ENCODE measurements at regions not wholly inside any gene's neighbourhood (a gene's known extent, or its start where the extent isn't known, plus 50 kb on each side); places are given as distances from the start of the nearest gene placed in this dataset.

- Histone ChIP-seq H3K9me2 (ENCODE audit: insufficient read depth) (no peaks in the 10 kb centered on the region), H3K4me1 (ENCODE audit: insufficient read depth) (0 out of 2 replicates have a peak, but pooled peaks cover under 1% of the 10 kb centered on the region), H4K20me1 (replicated peaks; ENCODE audit: insufficient read depth) (no peaks in the 10 kb centered on the region), H3K4me2 (no peak overlapping the region), H3F3A (replicated peaks; ENCODE audit: low read depth) (no peaks in the 10 kb centered on the region), H3K4me3 (no peak overlapping the region), H3K27me3 (ENCODE audit: insufficient read depth) (no peaks in the 10 kb centered on the region), H3K27ac (ENCODE audit: low read depth) (no peak overlapping the region), H3K79me2 (replicated peaks; ENCODE audit: insufficient read depth) (no peaks in the 10 kb centered on the region), H2AFZ (no peak overlapping the region), H3K36me3 (ENCODE audit: insufficient read depth) (no peaks in the 10 kb centered on the region)
- no peak for ATAC-seq
- Mint-ChIP-seq H3K36me3 (ENCODE audit: low read depth) (no peaks in the 10 kb centered on the region), H3K9me3 (no peaks in the 10 kb centered on the region), H3K4me1 (peaks cover 4% of the 10 kb centered on the region; the same call in 2 of the 3 replicates), H3K4me3 (no peak overlapping the region), H3K27me3 (ENCODE audit: insufficient read depth, low read depth, poor library complexity) (no peaks in the 10 kb centered on the region), H3K27ac (no peak overlapping the region)
- no peak for DNase-seq (ENCODE audit: low spot score)
- TF ChIP-seq JUNB (IDR thresholded peaks at IDR 0.05; ENCODE audit: unreplicated experiment) (no peak), NANOG (IDR thresholded peaks at IDR 0.05; ENCODE audit: borderline replicate concordance) (no peak), EZH2phosphoT487 (IDR thresholded peaks at IDR 0.05; ENCODE audit: unreplicated experiment) (no peak), CREB1 (CRISPR knock-in tag; IDR thresholded peaks at IDR 0.05; ENCODE audit: low read depth) (no peak), ZNF114 (CRISPR knock-in tag; IDR thresholded peaks at IDR 0.05) (no peak), POLR2AphosphoS5 (IDR thresholded peaks at IDR 0.05; ENCODE audit: low read depth) (no peak), EZH2 (IDR thresholded peaks at IDR 0.05; ENCODE audit: low read depth, unreplicated experiment) (no peak), ETS1 (IDR thresholded peaks at IDR 0.05) (no peak), ZNF331 (CRISPR knock-in tag; IDR thresholded peaks at IDR 0.05; ENCODE audit: low read depth) (no peak), REST (IDR thresholded peaks at IDR 0.05; ENCODE audit: unreplicated experiment) (no peak), STAT1 (IDR thresholded peaks at IDR 0.05; ENCODE audit: unreplicated experiment) (no peak), ZNF462 (CRISPR knock-in tag; IDR thresholded peaks at IDR 0.05) (no peak)
- TF ChIP-seq, protein P1, sequence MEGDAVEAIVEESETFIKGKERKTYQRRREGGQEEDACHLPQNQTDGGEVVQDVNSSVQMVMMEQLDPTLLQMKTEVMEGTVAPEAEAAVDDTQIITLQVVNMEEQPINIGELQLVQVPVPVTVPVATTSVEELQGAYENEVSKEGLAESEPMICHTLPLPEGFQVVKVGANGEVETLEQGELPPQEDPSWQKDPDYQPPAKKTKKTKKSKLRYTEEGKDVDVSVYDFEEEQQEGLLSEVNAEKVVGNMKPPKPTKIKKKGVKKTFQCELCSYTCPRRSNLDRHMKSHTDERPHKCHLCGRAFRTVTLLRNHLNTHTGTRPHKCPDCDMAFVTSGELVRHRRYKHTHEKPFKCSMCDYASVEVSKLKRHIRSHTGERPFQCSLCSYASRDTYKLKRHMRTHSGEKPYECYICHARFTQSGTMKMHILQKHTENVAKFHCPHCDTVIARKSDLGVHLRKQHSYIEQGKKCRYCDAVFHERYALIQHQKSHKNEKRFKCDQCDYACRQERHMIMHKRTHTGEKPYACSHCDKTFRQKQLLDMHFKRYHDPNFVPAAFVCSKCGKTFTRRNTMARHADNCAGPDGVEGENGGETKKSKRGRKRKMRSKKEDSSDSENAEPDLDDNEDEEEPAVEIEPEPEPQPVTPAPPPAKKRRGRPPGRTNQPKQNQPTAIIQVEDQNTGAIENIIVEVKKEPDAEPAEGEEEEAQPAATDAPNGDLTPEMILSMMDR (conservative IDR thresholded peaks at IDR 0.05; ENCODE audit: low read depth in 2 of 2) = no peak
These were observed 460.4 kb upstream of the MARCKS start for GRCh38 chr6:113396730-113397129.
